Large intestine (tissue), 3 donors: ENCODE measurements at regions not wholly inside any gene's neighbourhood (a gene's known extent, or its start where the extent isn't known, plus 50 kb on each side); places are given as distances from the start of the nearest gene placed in this dataset.
"Not testable (repeated sequence)": the region's sequence is repeated elsewhere in the genome, so short reads cannot be mapped to it uniquely, and the experiment has no call there.

Source experiments
- DNase-seq, 2 donors: peaks; one replicate each; pipeline versions ENCODE4 v3.0.0 to v3.0.0-alpha.2; 2013
- H3K27ac ChIP-seq: one replicate; pipeline ENCODE4 v1.5.1; 2013; ENCODE audit warnings: low read length
- H3K27me3 ChIP-seq: 2 replicates; pipeline ENCODE4 v1.6.1; 2013; ENCODE audit warnings: low read length; ENCODE audit not compliant: control insufficient read depth, insufficient read depth
- H3K36me3 ChIP-seq: 2 replicates; pipeline ENCODE4 v1.6.1; 2013; ENCODE audit warnings: low read length; ENCODE audit not compliant: control insufficient read depth, insufficient read depth
- H3K4me1 ChIP-seq: one replicate; pipeline ENCODE4 v1.6.1; 2013; ENCODE audit warnings: low read length; ENCODE audit not compliant: control insufficient read depth, insufficient read depth
- H3K4me3 ChIP-seq: one replicate; pipeline ENCODE4 v1.5.1; 2013; ENCODE audit warnings: low read length
- H3K9me3 ChIP-seq: one replicate; pipeline ENCODE4 v1.6.1; 2013; ENCODE audit warnings: mild to moderate bottlenecking, low read depth, low read length, moderate library complexity; ENCODE audit not compliant: control insufficient read depth
- WGBS: methylation state at CpG from one replicate; pipeline ENCODE4 v1.1.5; 2013; ENCODE audit warnings: low lambda C conversion rate; ENCODE audit not compliant: insufficient coverage; 5-methylcytosine and 5-hydroxymethylcytosine counted together

DNA sequence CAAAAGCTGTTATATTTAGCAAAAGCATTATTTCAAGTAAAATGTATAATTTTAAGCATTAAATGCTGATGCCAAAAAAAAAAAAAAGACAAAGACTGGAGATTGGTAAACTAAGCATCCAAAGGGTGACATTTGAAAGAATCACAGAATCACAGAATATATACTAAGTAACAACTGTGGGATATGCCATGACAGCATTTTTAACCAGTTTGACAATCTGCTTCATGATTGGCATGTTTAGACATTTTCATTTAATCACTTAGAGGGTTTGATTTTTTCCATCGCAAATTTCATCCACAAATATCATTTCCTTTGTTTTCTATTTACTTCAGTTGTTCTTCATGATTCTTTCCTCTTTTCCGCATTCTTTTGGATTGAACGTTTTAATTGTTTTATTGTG is 66.9 kb upstream of the TMEM18 start:
- H3K27ac ChIP-seq, result no peak overlapping the region
- no peaks in the 10 kb centered on the region for H3K9me3 ChIP-seq
- no peaks in the 10 kb centered on the region for H3K36me3 ChIP-seq
- no peak overlapping the region for H3K4me3 ChIP-seq
- DNase-seq, result no peak
- peaks cover 7% of the 10 kb centered on the region for H3K27me3 ChIP-seq
- peaks cover 6% of the 10 kb centered on the region for H3K4me1 ChIP-seq
- 74% methylated on average over 3 of the region's 3 CpGs for WGBS

DNA sequence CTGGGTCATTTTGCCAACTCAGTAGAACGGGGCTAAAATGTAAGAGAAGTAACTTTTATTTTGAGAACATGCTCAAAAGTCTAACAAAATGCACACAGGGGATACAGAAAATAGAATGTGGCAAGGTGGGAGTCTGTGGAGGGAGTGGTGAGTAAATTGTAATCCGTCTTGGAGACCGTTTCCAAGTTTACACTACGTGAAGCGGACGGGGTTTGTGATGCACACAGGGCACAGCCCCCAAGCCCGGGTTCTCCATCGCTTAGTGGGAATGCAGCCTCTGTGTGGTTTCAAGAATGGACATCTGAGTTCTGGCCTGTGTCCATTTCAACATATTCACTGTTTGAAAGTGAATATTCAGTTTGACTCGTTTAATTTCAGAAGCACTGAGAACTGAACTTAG is 65.0 kb upstream of the TMEM18 start:
- H3K4me3 ChIP-seq, result no peak overlapping the region
- H3K9me3 ChIP-seq, result no peaks in the 10 kb centered on the region
- peaks cover 6% of the 10 kb centered on the region for H3K4me1 ChIP-seq
- H3K36me3 ChIP-seq, result no peaks in the 10 kb centered on the region
- DNase-seq, result no peak
- H3K27ac ChIP-seq, result no peak overlapping the region
- H3K27me3 ChIP-seq, result peaks cover 7% of the 10 kb centered on the region
- WGBS, result 83% methylated on average over 1 of the region's 9 CpGs

DNA sequence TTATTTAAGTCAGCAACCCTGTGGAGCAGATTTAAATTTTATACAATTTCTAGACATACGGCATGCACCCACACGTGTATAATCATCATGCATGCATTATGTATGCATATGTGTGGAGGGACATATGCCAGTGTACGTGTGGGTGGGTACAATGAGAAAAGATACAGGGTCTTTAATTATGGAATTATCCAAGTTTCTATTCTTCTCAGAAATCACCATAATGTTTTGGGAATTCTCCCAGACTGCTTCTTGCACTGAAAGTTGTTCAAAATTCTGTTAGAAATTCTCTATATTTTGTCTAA is 63.9 kb upstream of the TMEM18 start:
- peaks cover 6% of the 10 kb centered on the region for H3K4me1 ChIP-seq
- H3K4me3 ChIP-seq, result peak overlapping the region; percentile 51
- H3K36me3 ChIP-seq, result no peaks in the 10 kb centered on the region
- no peak for DNase-seq
- peaks cover 7% of the 10 kb centered on the region for H3K27me3 ChIP-seq
- whole genome bisulfite sequencing, result no CpG with 5 or more reads among the region's 3 CpGs
- H3K9me3 ChIP-seq, result no peaks in the 10 kb centered on the region
- no peak overlapping the region for H3K27ac ChIP-seq

DNA sequence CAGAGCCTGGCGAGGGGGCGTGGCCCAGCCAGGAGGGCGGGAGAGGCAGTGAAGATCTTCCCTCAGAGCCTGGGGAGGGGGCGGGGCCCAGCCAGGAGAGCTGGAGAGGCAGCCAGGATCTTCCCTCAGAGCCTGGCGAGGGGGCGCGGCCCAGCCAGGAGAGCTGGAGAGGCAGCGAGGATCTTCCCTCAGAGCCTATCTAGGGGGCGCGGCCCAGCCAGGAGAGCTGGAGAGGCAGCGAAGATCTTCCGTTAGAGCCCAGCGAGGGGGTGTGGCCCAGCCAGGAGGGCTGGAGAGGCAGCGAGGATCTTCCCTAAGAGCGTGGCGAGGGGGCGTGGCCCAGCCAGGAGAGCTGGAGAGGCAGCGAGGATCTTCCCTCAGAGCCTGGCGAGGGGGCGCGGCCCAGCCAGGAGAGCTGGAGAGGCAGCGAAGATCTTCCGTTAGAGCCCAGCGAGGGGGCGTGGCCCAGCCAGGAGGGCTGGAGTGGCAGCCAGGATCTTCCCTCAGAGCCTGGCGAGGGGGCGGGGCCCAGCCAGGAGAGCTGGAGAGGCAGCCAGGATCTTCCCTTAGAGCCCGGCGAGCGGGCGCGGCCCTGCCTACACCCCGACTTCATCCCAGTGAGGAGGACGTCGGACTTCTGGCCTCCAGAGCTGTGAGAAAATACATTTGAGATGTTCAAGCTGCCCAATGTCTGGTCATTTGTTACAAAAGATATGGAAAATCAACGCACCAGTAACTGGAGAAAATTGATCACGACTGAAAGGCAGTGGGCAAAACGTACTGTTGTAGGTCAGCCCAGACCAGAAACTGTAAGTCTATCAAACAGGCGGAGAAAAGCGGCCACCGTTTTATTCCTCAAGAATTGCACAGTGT is 63.4 kb upstream of the TMEM18 start:
- H3K36me3 ChIP-seq, H3K4me1 ChIP-seq, H3K27me3 ChIP-seq, H3K9me3 ChIP-seq: not testable (repeated sequence)
- Histone ChIP-seq H3K27ac (peak overlapping the region; percentile 68), H3K4me3 (peak overlapping the region; percentile 51)
- WGBS, result no CpG with 5 or more reads among the region's 41 CpGs
- DNase-seq, result peak; percentile 94 to 97

DNA sequence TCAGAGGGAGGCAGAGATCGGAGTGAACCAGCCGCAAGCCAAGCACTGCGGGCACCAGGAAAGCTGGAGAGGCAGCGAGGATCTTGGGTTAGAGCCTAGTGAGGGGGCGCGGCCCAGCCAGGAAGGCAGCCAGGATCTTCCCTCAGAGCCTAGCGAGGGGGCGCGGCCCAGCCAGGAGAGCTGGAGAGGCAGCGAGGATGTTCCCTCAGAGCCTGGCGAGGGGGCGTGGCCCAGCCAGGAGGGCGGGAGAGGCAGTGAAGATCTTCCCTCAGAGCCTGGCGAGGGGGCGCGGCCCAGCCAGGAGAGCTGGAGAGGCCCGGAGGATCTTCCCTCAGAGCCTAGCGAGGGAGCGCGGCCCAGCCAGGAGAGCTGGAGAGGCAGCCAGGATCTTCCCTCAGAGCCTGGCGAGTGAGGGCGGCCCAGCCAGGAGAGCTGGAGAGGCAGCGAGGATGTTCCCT is 62.7 kb upstream of the TMEM18 start:
- peak in 1 of 2 donors; percentile 76 for DNase-seq
- not testable (repeated sequence) for H3K27me3 ChIP-seq, H3K36me3 ChIP-seq, H3K9me3 ChIP-seq, H3K4me1 ChIP-seq
- peak overlapping the region; percentile 51 for H3K4me3 ChIP-seq
- WGBS, result no CpG with 5 or more reads among the region's 23 CpGs
- H3K27ac ChIP-seq, result peak overlapping the region; percentile 68

DNA sequence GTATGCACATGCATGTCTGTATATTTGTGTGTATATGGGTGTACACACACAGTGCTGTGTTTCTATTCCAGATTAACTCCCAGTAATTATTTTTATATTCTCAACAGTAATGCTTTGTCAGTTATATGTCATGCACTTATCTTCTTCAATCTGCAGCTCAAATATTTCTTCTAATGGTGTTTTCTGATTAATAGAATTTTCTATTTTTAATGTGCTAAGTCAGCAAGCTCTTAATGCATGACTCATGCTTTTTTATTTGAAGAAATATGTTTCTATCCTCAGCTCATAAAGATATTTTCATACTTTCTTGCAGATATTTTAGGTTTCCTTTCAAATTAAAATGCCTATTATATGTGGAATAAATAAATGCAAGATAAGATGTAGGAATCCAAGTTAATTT is 59.7 kb upstream of the TMEM18 start:
- Histone ChIP-seq H3K9me3 (no peaks in the 10 kb centered on the region), H3K27ac (no peak overlapping the region), H3K4me3 (no peak overlapping the region), H3K36me3 (no peaks in the 10 kb centered on the region), H3K4me1 (peaks cover 6% of the 10 kb centered on the region), H3K27me3 (peaks cover 3% of the 10 kb centered on the region)
- no peak for DNase-seq

DNA sequence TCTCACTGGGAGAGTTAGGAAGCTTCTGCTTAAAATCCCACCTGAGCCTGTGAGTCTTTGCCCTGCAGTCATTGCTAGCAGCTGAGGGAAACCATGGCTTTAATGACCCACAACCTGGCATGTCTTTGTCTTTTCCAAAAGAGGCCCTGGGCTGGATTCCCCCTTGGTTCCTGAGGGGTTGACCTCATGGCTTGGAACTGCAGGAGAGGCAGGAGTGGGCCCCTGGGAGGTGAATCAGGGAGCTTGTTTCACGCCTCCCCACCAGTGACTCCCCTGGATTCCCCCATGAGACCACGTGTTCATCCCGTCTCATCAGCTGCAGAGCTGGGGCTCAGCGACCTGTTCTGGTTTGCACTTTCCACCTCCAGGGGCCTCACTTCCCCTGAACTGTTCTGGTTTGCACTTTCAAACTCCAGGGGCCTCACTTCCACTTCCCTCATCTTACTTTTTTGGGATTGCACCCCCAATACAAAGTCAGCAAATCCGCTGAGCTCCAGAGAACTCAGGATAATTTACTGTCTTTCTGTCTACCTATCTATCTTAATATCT is 58.5 kb upstream of the TMEM18 start:
- Histone ChIP-seq H3K9me3 (no peaks in the 10 kb centered on the region), H3K4me1 (peaks cover 6% of the 10 kb centered on the region), H3K4me3 (no peak overlapping the region), H3K27me3 (no peaks in the 10 kb centered on the region), H3K36me3 (no peaks in the 10 kb centered on the region), H3K27ac (no peak overlapping the region)
- no peak for DNase-seq
- WGBS, result 57% methylated on average over 1 of the region's 5 CpGs

DNA sequence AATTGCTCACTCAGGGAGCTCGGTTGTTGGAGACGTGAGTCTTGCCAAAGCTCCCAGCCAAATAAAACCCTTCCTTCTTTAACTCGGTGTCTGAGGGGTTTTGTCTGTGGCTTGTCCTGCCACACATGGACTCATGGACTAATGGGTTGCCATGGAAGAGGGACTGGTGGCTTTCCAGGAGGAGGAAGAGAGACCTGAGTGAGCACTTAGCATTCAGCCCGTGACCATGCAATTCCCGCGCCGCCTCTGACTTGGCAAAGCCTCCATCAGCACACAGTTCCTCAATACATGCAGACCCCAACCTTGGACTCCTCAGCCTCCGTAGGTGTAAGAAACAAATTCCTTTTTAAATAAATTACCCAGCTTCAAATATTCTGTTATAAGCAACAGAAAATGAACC is 57.3 kb upstream of the TMEM18 start:
- H3K27ac ChIP-seq, result no peak overlapping the region
- peaks cover 2% of the 10 kb centered on the region for H3K27me3 ChIP-seq
- H3K9me3 ChIP-seq, result no peaks in the 10 kb centered on the region
- H3K4me3 ChIP-seq, result no peak overlapping the region
- no peaks in the 10 kb centered on the region for H3K36me3 ChIP-seq
- peaks cover 2% of the 10 kb centered on the region for H3K4me1 ChIP-seq
- DNase-seq, result no peak
- no CpG with 5 or more reads among the region's 8 CpGs for WGBS

DNA sequence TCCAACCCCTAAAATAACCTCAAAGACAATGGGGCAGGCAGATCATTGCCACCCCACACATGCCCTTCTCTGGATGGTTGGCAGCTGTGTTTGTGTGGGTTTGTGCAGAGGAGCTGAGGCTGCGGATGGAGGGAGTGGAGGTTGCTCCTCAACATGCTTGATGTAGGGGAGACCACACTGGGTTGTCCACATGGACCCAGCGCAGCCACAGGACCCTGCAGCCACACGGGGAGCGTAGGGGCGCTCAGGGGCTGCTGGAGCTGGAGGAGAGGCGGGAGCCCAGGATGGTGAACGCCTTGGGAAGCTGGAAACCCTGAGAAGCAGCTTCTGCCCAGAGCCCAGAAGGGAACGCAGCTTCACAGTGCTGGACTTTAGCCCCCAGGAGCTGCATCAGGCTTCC is 56.3 kb upstream of the TMEM18 start:
- Histone ChIP-seq H3K27me3 (peaks cover 3% of the 10 kb centered on the region), H3K9me3 (no peaks in the 10 kb centered on the region), H3K36me3 (no peaks in the 10 kb centered on the region), H3K27ac (no peak overlapping the region), H3K4me1 (no peaks in the 10 kb centered on the region), H3K4me3 (no peak overlapping the region)
- WGBS, result no CpG with 5 or more reads among the region's 8 CpGs
- DNase-seq, result no peak

DNA sequence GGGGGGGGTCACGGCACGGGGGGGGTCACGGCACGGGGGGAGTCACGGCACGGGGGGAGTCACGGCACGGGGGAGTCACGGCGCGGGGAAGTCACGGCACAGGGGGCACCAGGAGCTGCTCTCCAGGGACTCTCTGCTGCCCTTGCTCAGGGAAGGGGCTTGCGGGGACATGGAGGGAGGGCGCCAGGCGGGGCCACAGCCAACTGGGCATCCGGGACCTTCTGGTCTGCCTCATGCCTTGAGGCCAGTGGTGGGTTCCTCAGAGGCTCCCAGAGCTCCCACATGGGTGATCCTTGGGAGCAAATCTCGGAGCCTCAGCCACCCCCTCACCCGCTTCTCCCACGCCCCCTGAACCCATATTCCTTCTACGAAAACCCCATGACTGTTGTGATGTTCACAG is 55.8 kb upstream of the TMEM18 start:
- Histone ChIP-seq H3K27ac (no peak overlapping the region), H3K4me1 (no peaks in the 10 kb centered on the region), H3K9me3 (no peaks in the 10 kb centered on the region), H3K36me3 (no peaks in the 10 kb centered on the region), H3K27me3 (peaks cover 3% of the 10 kb centered on the region), H3K4me3 (no peak overlapping the region)
- WGBS, result no CpG with 5 or more reads among the region's 20 CpGs
- DNase-seq, result no peak

DNA sequence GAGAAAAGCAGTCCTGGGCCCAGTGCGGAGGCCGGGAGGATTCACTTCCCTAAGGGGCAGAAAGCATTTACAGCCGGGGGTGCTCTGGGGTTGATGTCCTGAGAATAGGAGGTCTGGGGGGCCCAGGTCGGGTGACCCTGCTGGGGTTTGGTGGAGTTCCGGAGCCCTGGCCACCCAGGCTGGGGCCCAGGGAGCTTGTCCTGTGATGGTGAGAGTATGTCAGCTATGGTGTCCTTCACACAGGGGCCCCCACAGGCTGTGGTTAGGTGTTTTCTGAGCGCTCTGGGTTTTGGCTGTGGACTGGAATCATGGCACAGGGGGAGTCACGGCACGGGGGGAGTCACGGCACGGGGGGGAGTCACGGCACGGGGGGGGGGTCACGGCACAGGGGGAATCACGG is 54.5 kb upstream of the TMEM18 start:
- WGBS, result no CpG with 5 or more reads among the region's 14 CpGs
- no peaks in the 10 kb centered on the region for H3K4me1 ChIP-seq
- H3K27me3 ChIP-seq, result peaks cover 3% of the 10 kb centered on the region
- H3K27ac ChIP-seq, result no peak overlapping the region
- H3K36me3 ChIP-seq, result no peaks in the 10 kb centered on the region
- H3K9me3 ChIP-seq, result no peaks in the 10 kb centered on the region
- H3K4me3 ChIP-seq, result no peak overlapping the region
- DNase-seq, result no peak
